Suppressor macrophage (primary cell): ENCODE measurements at regions not wholly inside any gene's neighbourhood (a gene's known extent, or its start where the extent isn't known, plus 50 kb on each side); places are given as distances from the start of the nearest gene placed in this dataset.
"Not testable (repeated sequence)": the region's sequence is repeated elsewhere in the genome, so short reads cannot be mapped to it uniquely, and the experiment has no call there.

Experiments used
- DNase-seq, 4 experiments: peaks; one replicate each; pipeline ENCODE4 v3.0.0-alpha.2; 2020 to 2022

GRCh38 chr4:119437515-119437914, 115.6 kb upstream of the FABP2 start:
- DNase-seq = not testable (repeated sequence)

DNA sequence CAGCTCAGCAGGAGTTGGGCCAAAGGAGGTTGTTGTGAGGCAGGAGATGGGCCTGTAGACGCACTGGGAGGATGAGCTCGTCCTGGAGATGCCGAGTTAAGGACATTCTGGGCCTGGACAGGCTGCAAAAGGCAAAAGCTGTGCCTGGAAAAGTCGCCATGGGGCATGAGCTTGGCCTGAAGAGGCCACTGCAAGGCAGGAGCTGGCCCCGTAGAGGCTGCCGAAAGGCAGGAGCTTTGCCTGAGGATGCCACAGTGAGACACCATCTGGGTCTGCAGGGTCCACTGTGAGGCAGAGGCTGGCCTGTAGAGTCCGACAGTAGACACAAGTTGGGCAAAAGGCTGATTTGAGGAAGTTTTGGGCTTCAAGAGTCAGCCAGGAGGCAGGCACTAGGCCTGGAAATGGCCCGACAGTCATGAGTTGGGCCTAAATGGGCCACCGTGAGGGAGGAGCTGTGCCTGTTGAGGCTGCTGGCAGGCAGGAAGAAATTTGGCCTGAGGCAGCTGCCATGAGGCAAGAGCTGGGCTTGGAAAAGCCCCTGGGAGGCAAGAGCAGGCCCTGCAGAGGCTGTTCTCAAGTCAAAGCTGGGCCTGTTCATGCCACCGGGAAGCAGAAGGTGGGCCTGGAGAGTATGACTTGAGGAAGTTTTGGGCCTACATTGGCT, 86.8 kb upstream of the FABP2 start:
- DNase-seq = not testable (repeated sequence)

DNA sequence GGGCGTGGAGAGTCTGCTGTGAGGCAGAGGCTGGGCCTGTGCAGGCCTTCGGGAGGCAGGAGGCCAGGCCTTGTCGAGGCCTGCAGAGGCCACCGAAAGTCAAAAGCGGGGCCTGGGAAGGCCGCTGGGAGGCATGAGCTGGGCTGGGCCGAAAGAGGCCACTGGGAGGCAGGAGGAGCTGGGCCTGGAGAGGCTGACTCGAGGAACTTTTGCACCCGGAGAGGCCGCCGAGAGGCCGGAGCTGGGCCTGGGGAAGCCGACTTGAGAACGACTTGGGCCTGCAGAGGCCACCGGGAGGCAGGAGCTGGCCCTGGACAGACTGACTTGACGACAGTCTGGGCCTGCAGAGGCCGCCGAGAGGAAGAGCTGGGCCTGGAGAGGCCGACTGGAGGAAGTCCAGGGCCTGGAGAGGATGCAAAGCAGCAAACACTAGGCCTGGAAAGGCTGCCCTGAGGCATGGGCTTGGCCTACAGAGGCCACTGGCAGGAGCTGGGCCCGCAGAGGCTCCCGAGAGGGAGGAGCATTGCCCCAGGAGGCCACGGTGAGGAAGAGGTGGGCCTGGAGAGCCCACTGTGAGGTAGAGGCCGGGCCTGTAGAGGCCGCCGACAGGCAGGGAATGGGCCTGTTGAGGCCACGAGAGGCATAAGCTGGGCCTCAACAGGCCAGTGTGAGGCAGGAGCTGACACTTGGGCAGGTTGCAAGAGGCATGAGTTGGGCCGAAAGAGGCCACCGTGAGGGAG, 85.0 kb upstream of the FABP2 start:
- not testable (repeated sequence) for DNase-seq

- DNase-seq = not testable (repeated sequence)
Measured at GRCh38 chr4:119406041-119406440, 84.1 kb upstream of the FABP2 start.

- peak in 1 of 4 experiments; percentile 1 for DNase-seq
Measured at GRCh38 chr4:119402322-119403308, 80.7 kb upstream of the FABP2 start.

DNA sequence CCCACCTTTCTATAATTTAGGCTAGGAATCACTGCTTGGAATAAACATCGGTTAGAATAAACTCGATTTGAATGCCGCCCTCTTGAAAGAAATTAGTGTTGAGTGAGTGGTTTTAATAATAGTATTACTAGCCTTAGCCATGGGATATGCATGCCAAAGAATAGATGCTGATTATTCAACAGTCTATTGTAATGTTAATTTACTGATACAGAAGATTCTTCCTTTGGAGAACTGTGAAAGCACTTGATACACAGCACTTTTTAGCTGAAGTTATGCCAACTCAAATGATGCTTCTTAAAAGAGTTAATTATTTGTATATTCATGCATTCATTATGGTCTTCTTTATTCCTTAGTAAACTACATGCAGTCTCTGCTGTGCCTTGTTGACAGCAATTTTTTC, 73.8 kb upstream of the FABP2 start:
- not testable (repeated sequence) for DNase-seq

DNA sequence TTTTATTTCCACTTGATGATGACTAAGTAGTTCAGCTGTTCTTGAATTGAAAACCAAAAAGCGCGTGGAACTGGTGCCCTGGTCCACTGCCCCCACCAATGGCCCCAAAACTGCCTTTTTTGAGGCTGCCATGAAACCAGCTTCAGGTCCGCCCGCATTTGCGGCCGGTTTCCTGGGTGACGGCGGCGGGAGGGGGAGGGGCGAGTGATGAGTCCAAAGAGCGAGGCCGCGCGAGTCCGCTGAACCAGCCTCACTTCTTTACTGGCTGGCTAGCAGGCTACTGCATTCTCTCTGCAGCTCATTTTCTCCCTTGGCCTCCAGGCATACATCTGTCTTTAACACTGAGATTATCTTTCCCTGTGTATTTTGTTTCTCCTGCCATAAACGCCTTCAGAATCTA, 72.9 kb upstream of the FABP2 start:
- DNase-seq = no peak

DNA sequence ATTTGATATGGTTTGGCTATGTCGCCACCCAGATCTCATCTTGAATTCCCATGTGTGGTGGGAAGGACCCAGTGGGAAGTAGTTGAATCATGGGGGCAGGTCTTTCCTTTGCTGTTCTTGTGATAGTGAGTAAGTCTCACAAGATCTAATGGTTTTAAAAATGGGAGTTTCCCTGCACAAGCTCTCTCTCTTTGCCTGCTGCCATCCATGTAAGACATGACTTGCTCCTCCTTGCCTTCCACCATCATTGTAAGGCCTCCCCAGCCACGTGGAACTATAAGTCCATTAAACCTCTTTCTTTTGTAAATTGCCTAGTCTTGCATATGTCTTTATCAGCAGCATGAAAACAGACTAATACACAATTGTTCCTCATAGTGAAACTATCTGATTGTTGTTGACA, 66.9 kb upstream of the FABP2 start:
- DNase-seq = not testable (repeated sequence)

DNA sequence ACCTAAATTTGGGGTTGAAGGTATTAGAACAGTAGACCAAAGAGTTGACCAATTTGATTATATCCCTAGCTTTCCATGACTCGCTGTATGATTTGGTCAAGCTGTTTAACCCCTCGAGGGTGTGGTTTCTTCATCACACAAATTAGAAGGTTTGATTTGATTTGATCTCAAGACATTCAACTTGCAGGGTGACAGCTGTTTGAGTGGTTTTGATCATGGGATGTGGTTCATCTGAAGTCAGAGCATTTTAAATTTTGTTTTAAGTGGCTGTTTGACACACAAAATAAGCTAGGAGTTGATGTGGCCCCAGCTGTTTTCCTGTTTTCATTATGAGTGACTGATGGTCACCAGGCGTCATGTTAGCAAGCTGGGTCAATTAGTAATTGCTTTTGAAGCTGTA, 52.7 kb upstream of the FABP2 start:
- DNase-seq = not testable (repeated sequence)

- not testable (repeated sequence) for DNase-seq
Measured at GRCh38 chr4:119372316-119373062, 50.6 kb upstream of the FABP2 start.
